T-helper 2 cell (primary cell): ENCODE measurements at regions not wholly inside any gene's neighbourhood (a gene's known extent, or its start where the extent isn't known, plus 50 kb on each side); places are given as distances from the start of the nearest gene placed in this dataset.
"Not testable (repeated sequence)": the region's sequence is repeated elsewhere in the genome, so short reads cannot be mapped to it uniquely, and the experiment has no call there.

Source experiments
- DNase-seq, 5 experiments: peaks; one replicate each; pipeline versions ENCODE4 v3.0.0 to v3.0.0-alpha.2; 2012 to 2022

- not testable (repeated sequence) for DNase-seq
These were observed 246.3 kb downstream of the KCNE4 start for GRCh38 chr2:223298329-223298728.

DNA sequence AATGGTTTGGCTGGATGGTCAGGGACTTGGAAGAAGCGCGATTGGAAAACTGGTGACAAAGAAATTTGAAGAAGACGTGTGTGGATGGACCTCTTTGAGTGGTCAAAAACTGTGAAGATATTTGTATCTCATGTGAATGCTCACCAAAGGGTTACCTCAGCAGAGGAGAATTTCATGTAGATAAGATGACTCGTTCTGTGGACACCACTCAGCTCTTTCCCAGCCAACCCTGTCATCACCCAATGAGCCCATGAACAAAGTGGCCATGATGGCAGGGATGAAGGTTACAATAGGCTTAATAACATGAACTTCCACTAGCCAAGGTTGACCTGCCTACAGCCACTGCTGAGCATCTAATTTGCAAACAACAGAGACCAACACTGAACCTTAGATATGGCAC lies 248.3 kb downstream of the KCNE4 start:
- no peak for DNase-seq

GRCh38 chr2:223306371-223306770 lies 254.4 kb downstream of the KCNE4 start:
- DNase-seq, result peak in 1 of 5 experiments; percentile 7

DNA sequence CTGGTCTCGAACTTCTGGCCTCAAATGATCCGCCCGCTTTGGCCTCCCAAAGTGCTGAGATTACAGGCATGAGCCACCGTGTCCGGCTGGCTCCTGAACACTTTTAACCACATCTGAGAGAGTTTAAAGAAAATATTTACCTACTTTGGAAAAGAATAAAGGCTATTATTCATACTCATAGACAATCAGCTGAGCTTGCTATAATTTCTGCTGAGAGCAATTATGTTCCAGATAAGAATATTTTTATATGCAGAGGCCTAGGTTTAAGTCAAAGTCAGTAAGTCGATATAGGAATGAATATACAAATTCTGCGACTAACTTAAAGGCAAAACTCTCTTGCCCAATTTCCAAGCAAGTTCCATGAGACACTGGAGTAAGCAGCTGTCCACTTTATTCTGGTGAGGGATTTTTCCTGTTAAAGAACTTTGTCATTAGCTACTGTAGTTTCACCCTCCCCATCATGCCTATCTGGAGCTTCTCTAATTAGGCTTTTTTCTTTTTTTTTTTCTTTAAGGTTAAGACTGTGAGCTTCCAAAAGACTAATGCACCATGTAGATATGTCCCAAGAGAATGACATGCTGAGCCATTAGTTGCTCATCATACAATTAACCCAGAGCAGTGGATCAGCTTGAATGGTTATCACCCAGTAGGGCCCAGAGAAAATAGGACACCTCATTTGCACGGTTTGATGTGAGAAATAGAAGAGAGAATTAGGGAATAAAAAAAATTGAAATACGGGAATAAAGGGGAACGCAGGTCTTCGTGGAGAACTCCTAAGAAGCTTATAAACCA lies 260.1 kb downstream of the KCNE4 start:
- DNase-seq, result no peak

DNA sequence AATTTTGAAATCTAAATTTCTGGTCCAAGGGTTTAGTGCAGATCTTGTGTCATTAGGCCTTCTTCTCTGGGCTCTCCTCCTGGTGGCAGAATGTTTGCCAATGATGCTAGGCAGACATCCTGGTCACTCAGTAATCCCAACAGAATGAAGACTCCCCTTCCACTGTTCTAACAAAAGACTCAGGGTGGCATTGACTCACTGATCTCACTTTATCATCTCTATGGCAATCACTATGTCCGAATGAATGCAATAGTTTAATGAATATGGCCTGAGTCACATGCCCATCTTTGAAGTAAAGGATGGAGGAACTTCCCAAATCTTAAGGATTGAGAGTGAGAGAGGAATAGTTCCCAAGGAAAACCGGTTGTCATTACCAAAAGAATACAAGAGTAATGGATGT lies 261.1 kb downstream of the KCNE4 start:
- no peak for DNase-seq

- no peak for DNase-seq
These were observed 262.8 kb downstream of the KCNE4 start for GRCh38 chr2:223314811-223315210.

GRCh38 chr2:223315813-223316212 lies 263.8 kb downstream of the KCNE4 start:
- no peak for DNase-seq

DNA sequence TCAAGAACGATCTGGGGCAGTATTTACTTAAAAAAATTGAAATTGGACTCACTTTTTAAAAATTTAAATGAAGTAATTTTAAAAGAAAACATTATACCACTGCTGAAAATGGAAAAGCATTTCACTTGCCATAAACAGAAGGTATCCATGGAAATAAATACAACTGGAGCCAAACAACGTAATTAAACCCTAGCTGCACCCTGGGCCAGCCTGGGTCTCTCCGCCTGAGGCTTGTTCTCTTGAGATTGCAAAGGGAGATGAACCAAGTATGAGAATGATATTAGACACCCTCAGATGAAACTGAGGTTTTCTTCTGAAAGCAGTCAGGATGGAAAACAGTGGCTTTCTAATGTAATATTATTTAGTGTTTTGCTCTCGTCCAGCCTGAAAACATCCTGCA lies 264.4 kb downstream of the KCNE4 start:
- no peak for DNase-seq

GRCh38 chr2:223319601-223320000 lies 267.6 kb downstream of the KCNE4 start:
- no peak for DNase-seq

- DNase-seq, result no peak
These were observed 272.4 kb downstream of the KCNE4 start for GRCh38 chr2:223324402-223324801.

- DNase-seq, result no peak
These were observed 273.6 kb downstream of the SCG2 start for GRCh38 chr2:223328578-223328977.

- not testable (repeated sequence) for DNase-seq
These were observed 271.4 kb downstream of the SCG2 start for GRCh38 chr2:223330747-223331146.

- no peak for DNase-seq
These were observed 264.1 kb downstream of the SCG2 start for GRCh38 chr2:223338016-223338415.

- no peak for DNase-seq
These were observed 245.1 kb downstream of the SCG2 start for GRCh38 chr2:223357076-223357475.

- DNase-seq, result no peak
These were observed 239.1 kb downstream of the SCG2 start for GRCh38 chr2:223363085-223363484.

DNA sequence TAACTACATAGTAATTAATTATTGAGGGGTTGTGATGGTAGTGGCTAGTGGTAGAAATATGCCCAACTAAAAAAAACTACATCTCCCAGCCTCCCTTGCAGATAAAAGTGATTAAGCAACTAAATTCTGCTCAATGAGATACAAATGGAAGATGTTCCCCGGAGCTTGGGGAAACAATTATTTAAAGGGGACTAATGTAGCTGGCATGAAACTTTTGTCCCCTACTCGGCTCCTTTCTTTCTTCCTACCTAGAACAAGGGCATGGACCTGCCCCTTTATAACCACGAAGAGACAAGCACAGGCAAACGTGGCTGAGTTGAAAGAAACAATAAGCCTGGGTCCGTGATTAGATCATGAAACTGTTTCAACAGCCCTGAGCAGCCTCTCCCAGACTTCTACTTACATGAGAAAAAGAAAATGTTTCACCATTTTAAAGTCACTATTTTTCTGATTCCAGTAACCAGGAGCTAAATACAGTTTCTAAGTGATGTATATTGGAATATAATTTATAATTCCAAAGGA lies 236.9 kb downstream of the SCG2 start:
- DNase-seq, result no peak

GRCh38 chr2:223366566-223366965 lies 235.6 kb downstream of the SCG2 start:
- DNase-seq, result no peak

GRCh38 chr2:223368481-223368880 lies 233.7 kb downstream of the SCG2 start:
- no peak for DNase-seq

- no peak for DNase-seq
These were observed 232.3 kb downstream of the SCG2 start for GRCh38 chr2:223369889-223370288.

GRCh38 chr2:223383315-223383714 lies 218.8 kb downstream of the SCG2 start:
- no peak for DNase-seq

- no peak for DNase-seq
These were observed 216.0 kb downstream of the SCG2 start for GRCh38 chr2:223386189-223386588.

- DNase-seq, result no peak
These were observed 215.2 kb downstream of the SCG2 start for GRCh38 chr2:223386984-223387383.

DNA sequence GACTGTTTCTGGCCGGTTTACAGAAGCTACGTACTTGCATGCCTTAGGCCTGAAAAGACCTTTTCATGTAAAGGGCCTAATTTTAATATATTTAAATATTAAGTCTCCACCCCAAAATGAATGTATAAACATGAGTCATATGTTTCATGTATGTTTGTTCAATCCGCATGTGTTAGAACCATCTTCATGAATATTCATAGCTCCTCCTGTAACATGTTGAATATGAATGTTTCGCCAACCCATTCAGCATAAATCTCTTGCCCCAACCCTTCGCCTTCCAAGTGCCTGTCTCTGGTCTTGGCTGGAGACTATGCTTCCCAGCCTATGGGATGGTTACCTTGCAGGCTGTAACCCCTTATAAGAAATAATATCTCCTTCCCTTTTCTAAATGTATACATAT lies 212.5 kb downstream of the SCG2 start:
- no peak for DNase-seq

- DNase-seq, result no peak
These were observed 205.2 kb downstream of the SCG2 start for GRCh38 chr2:223396993-223397392.
